ENCODE measurements at regions not wholly inside any gene's neighbourhood (a gene's known extent, or its start where the extent isn't known, plus 50 kb on each side); places are given as distances from the start of the nearest gene placed in this dataset.
"Not testable (repeated sequence)": the region's sequence is repeated elsewhere in the genome, so short reads cannot be mapped to it uniquely, and the experiment has no call there.

GRCh38 chr10:55224007-55224781 lies 423.2 kb upstream of the PCDH15 start:
- no peak for ATAC-seq

DNA sequence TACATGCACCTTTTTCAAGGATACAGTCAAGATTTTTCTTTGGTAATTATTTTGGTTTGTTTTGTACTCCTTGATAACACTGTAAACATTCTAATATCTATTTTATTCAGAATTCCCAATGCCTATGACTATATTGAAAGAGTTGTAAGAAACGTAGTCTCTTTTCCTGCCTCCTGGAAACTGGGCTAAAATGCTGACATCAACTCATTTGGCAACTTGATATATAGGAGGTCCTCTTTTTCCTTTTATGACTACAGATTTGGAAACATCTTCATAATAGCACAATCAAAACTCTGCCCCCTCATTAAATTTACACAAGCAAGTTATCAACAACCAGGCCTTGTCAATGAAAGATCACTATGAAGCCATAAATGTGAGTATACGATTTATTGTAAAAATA lies 422.3 kb upstream of the PCDH15 start:
- no peak for ATAC-seq

DNA sequence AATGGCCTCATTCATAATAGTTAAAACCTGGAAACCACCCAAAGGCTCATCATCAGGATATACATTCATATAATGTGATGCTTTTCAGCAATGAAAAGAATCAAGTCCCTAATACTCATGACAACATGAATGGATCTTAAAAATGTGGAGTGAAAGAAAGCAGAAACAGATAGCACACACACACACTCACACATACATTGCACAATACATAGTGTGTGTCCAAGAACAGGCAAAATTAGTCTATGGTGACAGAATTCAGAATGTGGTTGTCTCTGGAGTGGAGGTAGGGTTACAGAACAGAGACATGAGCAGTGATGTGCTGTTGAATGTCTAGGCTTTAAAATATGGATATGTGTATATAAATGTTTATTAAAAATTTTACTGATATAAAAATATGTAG lies 419.9 kb upstream of the PCDH15 start:
- ATAC-seq = no peak

GRCh38 chr10:55215699-55216098 lies 414.7 kb upstream of the PCDH15 start:
- ATAC-seq = no peak

DNA sequence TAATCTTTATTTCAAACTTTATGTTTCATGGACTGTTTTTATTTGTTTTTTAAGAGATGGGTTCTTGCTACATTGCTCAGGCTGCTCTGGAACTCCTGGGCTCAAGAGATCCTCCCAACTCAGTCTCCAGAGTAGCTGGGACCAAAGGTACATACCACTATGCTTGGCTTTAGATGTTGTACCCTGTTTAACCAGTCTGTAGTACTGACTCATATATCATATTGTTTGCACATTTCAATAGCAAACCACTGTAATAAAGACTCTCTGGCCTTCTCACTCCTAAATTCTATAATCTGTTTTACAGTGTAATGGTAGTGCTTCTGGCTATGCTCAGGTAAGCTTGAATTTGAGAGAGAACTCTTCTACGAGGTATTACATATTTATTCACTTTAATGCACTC lies 413.6 kb upstream of the PCDH15 start:
- ATAC-seq = peak; percentile 53

GRCh38 chr10:55212051-55212450 lies 411.0 kb upstream of the PCDH15 start:
- ATAC-seq = peak; percentile 77

- ATAC-seq = no peak
Measured at GRCh38 chr10:55203874-55204273, 402.8 kb upstream of the PCDH15 start.

DNA sequence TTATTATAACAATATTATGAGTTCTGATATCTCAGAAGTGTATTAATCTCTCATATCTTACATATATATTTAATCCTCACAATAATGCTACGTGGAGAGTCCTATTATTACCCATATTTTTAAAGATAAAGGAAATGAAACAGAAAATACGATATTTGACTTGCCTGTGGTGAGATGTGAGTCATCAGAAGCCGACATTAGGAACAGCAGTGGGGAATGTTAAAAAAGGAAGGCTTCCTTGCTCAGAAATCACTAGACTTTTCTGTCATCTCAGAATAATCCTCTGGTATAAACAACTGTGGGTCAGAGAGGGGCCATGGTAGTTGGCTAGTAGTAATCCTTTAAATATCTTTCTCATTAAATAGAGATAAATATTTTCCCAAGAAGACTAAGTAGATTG lies 402.3 kb upstream of the PCDH15 start:
- no peak for ATAC-seq

- ATAC-seq = no peak
Measured at GRCh38 chr10:55200020-55200419, 399.0 kb upstream of the PCDH15 start.

DNA sequence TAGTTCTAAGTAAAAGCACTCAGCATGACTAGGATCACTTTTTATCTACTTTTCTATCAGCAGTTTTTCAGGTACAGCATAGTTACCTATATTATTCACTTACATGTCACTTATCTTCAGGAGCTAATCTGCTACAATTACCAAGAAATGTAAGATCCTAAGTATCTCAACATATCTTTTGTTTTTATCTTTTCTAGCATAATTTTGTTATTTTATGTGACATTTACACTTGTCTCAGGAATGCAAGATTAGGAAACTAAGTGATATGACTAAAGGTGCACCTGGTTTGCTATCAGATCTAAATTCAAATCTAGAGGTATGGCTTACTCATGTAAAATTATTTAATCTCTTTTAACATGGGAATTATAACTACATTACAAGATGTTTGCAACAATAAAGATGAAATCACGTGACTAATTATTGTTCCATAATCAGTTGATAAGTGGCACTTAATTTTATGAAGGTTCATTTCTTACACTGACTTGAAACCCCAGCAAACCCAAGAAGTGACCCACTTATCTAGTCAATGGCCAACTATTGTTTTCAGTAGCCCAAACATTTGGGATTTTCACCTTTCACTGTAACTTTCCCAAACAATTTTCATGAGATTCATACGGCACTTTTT lies 390.3 kb upstream of the PCDH15 start:
- ATAC-seq = no peak

GRCh38 chr10:55183993-55184392 lies 383.0 kb upstream of the PCDH15 start:
- no peak for ATAC-seq

DNA sequence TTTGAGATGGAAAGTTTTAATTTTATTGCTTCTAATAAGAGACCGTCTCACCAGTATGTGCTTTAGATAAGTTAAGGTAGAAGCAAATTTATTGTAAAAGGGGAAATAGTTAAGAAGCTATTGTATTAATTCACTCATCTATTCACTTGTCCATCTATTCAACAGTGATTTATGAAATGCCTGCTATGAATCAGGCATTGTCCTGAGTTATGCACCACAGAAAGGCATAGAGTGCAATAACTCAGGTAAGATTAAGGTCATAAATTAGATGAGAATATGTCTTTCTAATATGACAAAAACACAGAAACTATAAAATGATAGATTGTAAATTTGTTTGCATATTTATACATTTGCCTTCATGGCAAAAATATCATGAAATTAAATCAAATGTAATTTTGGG lies 379.3 kb upstream of the PCDH15 start:
- no peak for ATAC-seq

GRCh38 chr10:55174419-55174818 lies 373.4 kb upstream of the PCDH15 start:
- no peak for ATAC-seq

DNA sequence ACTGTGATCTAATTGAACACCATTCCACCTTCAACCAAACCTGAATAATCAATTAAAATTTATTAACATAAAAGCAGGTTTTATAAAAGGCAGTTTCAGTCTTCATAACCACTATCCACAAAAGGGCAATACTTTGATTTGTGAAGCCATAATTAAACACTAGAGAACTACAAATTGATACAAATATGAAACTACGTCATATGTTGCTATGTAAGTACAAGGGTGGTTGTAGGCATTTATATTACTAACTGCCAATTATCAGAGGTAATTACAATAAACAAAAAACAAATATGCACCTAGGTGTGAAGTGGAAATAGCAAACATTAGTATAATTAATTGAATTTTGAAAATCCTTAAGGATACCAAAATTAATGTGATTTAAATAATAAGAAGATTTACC lies 368.5 kb upstream of the PCDH15 start:
- ATAC-seq = no peak

DNA sequence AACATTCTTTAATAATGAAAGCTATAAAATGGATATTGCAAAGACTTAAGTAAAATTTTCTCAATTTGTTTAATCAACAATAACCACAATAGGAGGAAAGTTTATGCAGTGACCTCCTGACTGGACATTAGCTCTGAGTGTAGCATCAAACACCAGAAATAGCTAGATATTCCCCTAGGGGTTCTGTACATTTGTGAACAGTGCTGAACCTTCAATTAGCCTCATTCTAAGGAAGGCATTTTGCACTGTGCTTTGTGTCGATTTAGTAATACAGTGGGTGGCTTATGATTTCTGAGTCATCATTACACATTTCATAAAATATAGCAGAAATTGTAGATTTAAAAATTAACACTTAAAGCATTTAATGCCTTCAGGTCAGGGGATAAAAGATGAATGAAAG lies 367.3 kb upstream of the PCDH15 start:
- ATAC-seq = no peak

- no peak for ATAC-seq
Measured at GRCh38 chr10:55163388-55163979, 362.5 kb upstream of the PCDH15 start.

GRCh38 chr10:55162321-55162720 lies 361.3 kb upstream of the PCDH15 start:
- ATAC-seq = not testable (repeated sequence)

DNA sequence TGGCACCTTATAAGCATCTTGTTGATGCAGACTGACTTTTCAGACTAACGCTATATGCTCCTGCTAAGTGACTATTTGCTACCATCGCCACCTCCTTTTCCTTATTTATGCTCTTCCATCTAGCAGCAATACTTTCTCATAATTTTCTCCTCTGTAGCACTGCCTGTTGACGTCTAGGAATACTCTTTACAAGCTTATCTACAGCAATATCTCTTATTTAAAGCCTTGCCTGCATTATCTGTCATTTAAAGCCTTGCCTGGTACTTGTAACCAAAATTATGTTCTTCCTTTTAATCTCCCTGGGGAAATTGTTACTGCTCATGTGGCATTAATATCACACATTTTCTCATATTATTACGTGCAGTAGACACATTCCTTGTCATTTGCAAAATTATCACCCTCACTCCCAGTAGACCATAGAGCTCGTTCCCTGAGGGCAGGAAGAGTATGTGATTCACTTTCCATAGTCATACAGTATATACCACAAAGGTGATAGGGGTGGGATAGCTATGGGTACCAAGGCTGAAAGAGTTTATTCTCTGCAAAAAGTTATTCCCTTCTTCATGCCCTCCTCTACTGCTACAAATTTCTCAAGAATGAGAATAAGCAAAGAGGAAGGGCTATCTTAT lies 359.7 kb upstream of the PCDH15 start:
- ATAC-seq = no peak

DNA sequence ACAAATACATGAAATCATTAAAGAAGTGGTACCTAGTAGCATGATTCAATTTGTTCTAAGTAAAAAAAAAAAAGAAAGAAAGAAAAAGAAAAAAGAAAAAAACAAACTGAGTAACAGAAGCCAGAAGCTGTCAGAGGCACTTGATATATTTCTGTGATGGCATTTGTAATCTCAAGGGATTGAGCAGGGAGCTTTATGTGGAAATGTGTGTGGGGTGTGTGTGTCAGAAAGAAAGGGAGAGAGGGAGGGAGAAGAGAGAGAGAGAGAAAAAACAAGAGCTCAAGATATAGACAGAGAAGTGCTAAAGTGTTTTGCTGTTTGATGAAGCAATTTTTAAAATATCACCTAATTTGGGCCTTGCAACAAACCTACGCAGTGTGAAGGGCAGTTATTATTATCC lies 357.6 kb upstream of the PCDH15 start:
- no peak for ATAC-seq

DNA sequence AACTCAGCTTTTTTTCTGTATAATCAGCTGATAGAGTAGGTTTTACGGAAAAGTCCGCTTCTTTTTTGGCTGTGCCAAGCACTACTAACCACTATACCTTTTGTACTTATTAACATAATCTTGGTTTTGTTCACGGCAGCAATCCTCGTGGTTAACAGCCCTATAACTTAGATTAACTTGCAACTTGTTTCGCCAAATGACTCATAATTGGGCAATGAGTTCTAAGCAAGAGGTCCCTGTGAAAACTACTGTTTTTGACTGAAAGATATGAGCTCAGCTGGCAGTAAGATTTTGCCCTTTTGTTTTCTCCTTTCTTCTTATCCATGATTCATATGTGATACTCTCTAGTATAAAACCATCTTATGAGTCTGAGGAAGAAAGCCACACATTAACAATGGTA lies 345.0 kb upstream of the PCDH15 start:
- no peak for ATAC-seq

GRCh38 chr10:55144001-55144400 lies 343.0 kb upstream of the PCDH15 start:
- ATAC-seq = no peak

- ATAC-seq = no peak
Measured at GRCh38 chr10:55141892-55142291, 340.9 kb upstream of the PCDH15 start.

GRCh38 chr10:55137063-55137462 lies 336.0 kb upstream of the PCDH15 start:
- no peak for ATAC-seq

GRCh38 chr10:55104738-55105137 lies 303.7 kb upstream of the PCDH15 start:
- ATAC-seq = no peak

Data from esophagus mucosa (tissue), 1 donor.